Activated T-helper 2 cell treated with anti-CD3 and anti-CD28 coated beads, Interferon-gamma antibody, Interleukin-2, Interleukin-4, amounts not matched to agents 10 μg/mL and 5 μg/mL and 100 μg/mL, durations not matched to agents 14 hours and 24 hours and 36 hours (primary cell): ENCODE measurements at regions not wholly inside any gene's neighbourhood (a gene's known extent, or its start where the extent isn't known, plus 50 kb on each side); places are given as distances from the start of the nearest gene placed in this dataset.

Source experiments
- DNase-seq: peaks from one replicate; pipeline ENCODE4 v3.0.0; 2021; ENCODE audit warnings: low spot score
- H3K27ac Mint-ChIP-seq: one replicate; pipeline ENCODE4 v1.8.0; 2021; ENCODE audit warnings: mixed read lengths
- H3K27me3 Mint-ChIP-seq: one replicate; pipeline ENCODE4 v1.8.0; 2021; ENCODE audit warnings: low read depth, mixed read lengths
- H3K36me3 Mint-ChIP-seq: one replicate; pipeline ENCODE4 v1.8.0; 2021; ENCODE audit warnings: low read depth, mixed read lengths
- H3K4me1 Mint-ChIP-seq: one replicate; pipeline ENCODE4 v1.8.0; 2021; ENCODE audit warnings: low read depth, mixed read lengths
- H3K4me3 Mint-ChIP-seq: one replicate; pipeline ENCODE4 v1.8.0; 2021; ENCODE audit warnings: low read depth, mild to moderate bottlenecking, moderate library complexity, mixed read lengths
- H3K9me3 Mint-ChIP-seq: one replicate; pipeline ENCODE4 v1.8.0; 2021; ENCODE audit warnings: mixed read lengths
- intact Hi-C: fragments of 100-400 bp; cut with micrococcal nuclease; formaldehyde crosslinking; loops from one replicate; pipeline ENCODE4 v1.15.1; 2023

- Mint-ChIP-seq H3K27ac (no peak overlapping the region), H3K27me3 (no peaks in the 10 kb centered on the region), H3K4me3 (no peak overlapping the region), H3K36me3 (no peaks in the 10 kb centered on the region), H3K4me1 (no peaks in the 10 kb centered on the region), H3K9me3 (peaks cover 7% of the 10 kb centered on the region)
- no peak for DNase-seq
- intact Hi-C loops, result no loop called here
Observed at GRCh38 chr18:61261870-61262269, 71.4 kb upstream of the CDH20 start.

DNA sequence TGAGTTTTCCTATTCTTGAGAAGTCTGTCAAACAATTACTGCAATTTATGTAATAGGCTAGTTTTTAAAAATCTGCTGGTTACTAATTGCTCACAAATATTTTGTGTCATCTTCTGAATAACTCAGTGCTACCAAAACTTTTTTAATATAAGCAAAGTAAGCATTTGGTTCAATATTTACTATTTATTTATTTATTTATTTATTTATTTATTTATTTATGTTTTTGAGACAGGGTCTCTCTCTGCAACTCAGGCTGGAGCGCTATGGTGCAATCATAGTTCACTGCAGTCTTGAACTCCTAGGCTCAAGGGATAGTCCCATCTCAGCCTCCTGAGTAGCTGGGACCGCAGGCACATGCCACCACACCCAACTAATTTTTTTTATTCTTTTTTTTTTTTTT lies 60.4 kb upstream of the CDH20 start:
- Mint-ChIP-seq H3K4me3 (no peak overlapping the region), H3K4me1 (no peaks in the 10 kb centered on the region), H3K9me3 (no peaks in the 10 kb centered on the region), H3K27ac (no peak overlapping the region), H3K36me3 (no peaks in the 10 kb centered on the region), H3K27me3 (no peaks in the 10 kb centered on the region)
- no peak for DNase-seq
- intact Hi-C loops, result no loop called here

DNA sequence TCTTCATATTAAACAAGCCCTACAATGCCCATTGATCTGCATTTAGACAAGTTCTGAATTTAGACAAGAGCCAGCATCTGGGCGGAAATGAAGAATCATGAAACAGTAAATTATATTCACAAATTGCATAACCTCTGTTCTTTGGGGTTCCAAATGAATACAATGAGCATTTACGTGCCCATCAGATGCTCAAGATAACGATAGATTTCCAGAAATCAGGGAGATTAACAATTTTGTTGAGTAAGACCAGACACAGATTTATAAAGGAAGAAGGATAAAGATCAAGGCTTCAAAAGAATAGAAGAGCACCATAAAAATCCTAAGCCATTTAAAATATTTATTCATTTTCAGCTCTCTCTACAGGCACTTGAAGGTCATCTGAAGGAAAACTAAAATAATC lies 59.7 kb upstream of the CDH20 start:
- Mint-ChIP-seq H3K27ac (no peak overlapping the region), H3K36me3 (no peaks in the 10 kb centered on the region)
- intact Hi-C loops, result no loop called here

GRCh38 chr18:61274416-61274960 lies 58.7 kb upstream of the CDH20 start:
- no peaks in the 10 kb centered on the region for H3K27me3 Mint-ChIP-seq
- no peak overlapping the region for H3K27ac Mint-ChIP-seq
- no peaks in the 10 kb centered on the region for H3K9me3 Mint-ChIP-seq
- H3K4me1 Mint-ChIP-seq, result no peaks in the 10 kb centered on the region
- H3K4me3 Mint-ChIP-seq, result no peak overlapping the region
- no peaks in the 10 kb centered on the region for H3K36me3 Mint-ChIP-seq
- intact Hi-C loops, result no loop called here
- no peak for DNase-seq

More for the DNA sequence above, 59.7 kb upstream of the CDH20 start:
- no peaks in the 10 kb centered on the region for H3K4me1 Mint-ChIP-seq
- no peaks in the 10 kb centered on the region for H3K27me3 Mint-ChIP-seq
- no peaks in the 10 kb centered on the region for H3K9me3 Mint-ChIP-seq
- H3K4me3 Mint-ChIP-seq, result no peak overlapping the region
- DNase-seq, result no peak

- Mint-ChIP-seq H3K27ac (no peak overlapping the region), H3K36me3 (no peaks in the 10 kb centered on the region), H3K9me3 (peaks cover 10% of the 10 kb centered on the region), H3K27me3 (no peaks in the 10 kb centered on the region), H3K4me1 (no peaks in the 10 kb centered on the region), H3K4me3 (no peak overlapping the region)
- no peak for DNase-seq
- intact Hi-C loops, result no loop called here
Observed at GRCh38 chr18:61277808-61278207, 55.4 kb upstream of the CDH20 start.

GRCh38 chr18:61281431-61281830 lies 51.8 kb upstream of the CDH20 start:
- Mint-ChIP-seq H3K27ac (no peak overlapping the region), H3K27me3 (no peaks in the 10 kb centered on the region), H3K4me1 (no peaks in the 10 kb centered on the region), H3K36me3 (no peaks in the 10 kb centered on the region), H3K4me3 (no peak overlapping the region), H3K9me3 (peaks cover 14% of the 10 kb centered on the region)
- intact Hi-C loops, result no loop called here
- no peak for DNase-seq

- intact Hi-C loops, result no loop called here
Observed at GRCh38 chr18:61282926-61283325, 50.3 kb upstream of the CDH20 start.

More at GRCh38 chr18:61282926-61283325, 50.3 kb upstream of the CDH20 start:
- Mint-ChIP-seq H3K36me3 (no peaks in the 10 kb centered on the region), H3K27me3 (no peaks in the 10 kb centered on the region), H3K4me1 (no peaks in the 10 kb centered on the region), H3K4me3 (no peak overlapping the region), H3K9me3 (peaks cover 14% of the 10 kb centered on the region), H3K27ac (no peak overlapping the region)
- no peak for DNase-seq
